GM21367 (cell line): ENCODE measurements at regions not wholly inside any gene's neighbourhood (a gene's known extent, or its start where the extent isn't known, plus 50 kb on each side); places are given as distances from the start of the nearest gene placed in this dataset.

Experiments used
- ATAC-seq: cut with Tn5 transposase; IDR thresholded peaks from one replicate; pipeline ENCODE4 v1.9.1; 2021; ENCODE audit not compliant: unreplicated experiment

- ATAC-seq = no peak
Measured at GRCh38 chr9:94159069-94159939, 75.0 kb downstream of the PTPDC1 start.

- no peak for ATAC-seq
Measured at GRCh38 chr9:94160594-94161501, 76.6 kb downstream of the PTPDC1 start.

- ATAC-seq = no peak
Measured at GRCh38 chr9:94161673-94162072, 77.4 kb downstream of the PTPDC1 start.

- no peak for ATAC-seq
Measured at GRCh38 chr9:94164806-94165549, 80.7 kb downstream of the PTPDC1 start.

- peak; percentile 89 for ATAC-seq
Measured at GRCh38 chr9:94165592-94166235, 81.5 kb downstream of the PTPDC1 start.

- peak; percentile 47 for ATAC-seq
Measured at GRCh38 chr9:94166236-94166975, 82.1 kb downstream of the PTPDC1 start.

GRCh38 chr9:94166976-94167346 is 82.7 kb downstream of the PTPDC1 start:
- ATAC-seq = peak; percentile 1

- ATAC-seq = no peak
Measured at GRCh38 chr9:94167376-94167890, 83.2 kb downstream of the PTPDC1 start.

- ATAC-seq = no peak
Measured at GRCh38 chr9:94168203-94169000, 84.1 kb downstream of the PTPDC1 start.

- no peak for ATAC-seq
Measured at GRCh38 chr9:94169968-94170367, 85.7 kb downstream of the PTPDC1 start.

GRCh38 chr9:94173632-94174031 is 85.5 kb upstream of the ZNF169 start:
- ATAC-seq = no peak

GRCh38 chr9:94174164-94174563 is 84.9 kb upstream of the ZNF169 start:
- ATAC-seq = no peak

GRCh38 chr9:94175669-94176068 is 83.4 kb upstream of the ZNF169 start:
- no peak for ATAC-seq

- no peak for ATAC-seq
Measured at GRCh38 chr9:94176608-94177007, 82.5 kb upstream of the ZNF169 start.

GRCh38 chr9:94178927-94179326 is 80.2 kb upstream of the ZNF169 start:
- ATAC-seq = no peak

GRCh38 chr9:94181408-94182181 is 77.5 kb upstream of the ZNF169 start:
- no peak for ATAC-seq

- ATAC-seq = no peak
Measured at GRCh38 chr9:94182532-94182931, 76.6 kb upstream of the ZNF169 start.
